ENCODE measurements at regions not wholly inside any gene's neighbourhood (a gene's known extent, or its start where the extent isn't known, plus 50 kb on each side); places are given as distances from the start of the nearest gene placed in this dataset.

DNA sequence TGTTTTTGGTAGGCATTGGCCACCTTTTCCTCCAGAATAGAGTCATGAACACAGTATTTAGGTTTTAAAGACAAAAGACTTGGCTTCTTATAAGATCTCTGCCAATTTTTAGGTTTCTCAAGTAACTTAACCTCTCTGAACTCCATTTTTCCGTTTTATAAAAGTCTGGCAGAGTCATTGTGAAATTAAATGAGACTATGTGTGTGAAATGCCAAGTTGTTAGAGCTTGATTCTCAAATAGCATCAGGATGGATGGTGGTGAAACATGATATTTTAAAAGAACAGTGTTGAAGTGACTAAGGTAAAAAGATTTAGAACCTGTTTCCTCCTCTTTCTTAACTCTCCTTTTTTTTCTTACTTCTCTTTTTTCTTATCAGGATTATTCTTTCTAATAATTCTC, 617.7 kb upstream of the SLITRK1 start:
- Histone ChIP-seq H3K4me3 (ENCODE audit: low read depth, low read length, poor library complexity, severe bottlenecking) (no peak overlapping the region), H3K27ac (ENCODE audit: low read depth, low read length, poor library complexity, severe bottlenecking) (no peak overlapping the region), H3K36me3 (ENCODE audit: insufficient read depth, low read length, poor library complexity, severe bottlenecking) (no peaks in the 10 kb centered on the region), H3K9me3 (ENCODE audit: low read depth, low read length, poor library complexity, severe bottlenecking) (no peaks in the 10 kb centered on the region), H3K27me3 (replicated peaks; ENCODE audit: insufficient read depth, low read depth, low read length, poor library complexity) (no peaks in the 10 kb centered on the region), H3K4me1 (ENCODE audit: insufficient read depth, low read length, poor library complexity, severe bottlenecking) (no peaks in the 10 kb centered on the region)
- intact Hi-C loops (cut with micrococcal nuclease; ENCODE audit: unreplicated experiment), result no loop called here
- ChIA-PET POLR2A (ENCODE audit: low non-redundant PET) (no interaction called here), CTCF (no interaction called here)
- no peak for DNase-seq (ENCODE audit: low spot score)
- TF ChIP-seq EZH2 (IDR thresholded peaks at IDR 0.05; ENCODE audit: borderline replicate concordance, low read depth, low read length, poor library complexity, severe bottlenecking), result no peak
- TF ChIP-seq, protein P1, sequence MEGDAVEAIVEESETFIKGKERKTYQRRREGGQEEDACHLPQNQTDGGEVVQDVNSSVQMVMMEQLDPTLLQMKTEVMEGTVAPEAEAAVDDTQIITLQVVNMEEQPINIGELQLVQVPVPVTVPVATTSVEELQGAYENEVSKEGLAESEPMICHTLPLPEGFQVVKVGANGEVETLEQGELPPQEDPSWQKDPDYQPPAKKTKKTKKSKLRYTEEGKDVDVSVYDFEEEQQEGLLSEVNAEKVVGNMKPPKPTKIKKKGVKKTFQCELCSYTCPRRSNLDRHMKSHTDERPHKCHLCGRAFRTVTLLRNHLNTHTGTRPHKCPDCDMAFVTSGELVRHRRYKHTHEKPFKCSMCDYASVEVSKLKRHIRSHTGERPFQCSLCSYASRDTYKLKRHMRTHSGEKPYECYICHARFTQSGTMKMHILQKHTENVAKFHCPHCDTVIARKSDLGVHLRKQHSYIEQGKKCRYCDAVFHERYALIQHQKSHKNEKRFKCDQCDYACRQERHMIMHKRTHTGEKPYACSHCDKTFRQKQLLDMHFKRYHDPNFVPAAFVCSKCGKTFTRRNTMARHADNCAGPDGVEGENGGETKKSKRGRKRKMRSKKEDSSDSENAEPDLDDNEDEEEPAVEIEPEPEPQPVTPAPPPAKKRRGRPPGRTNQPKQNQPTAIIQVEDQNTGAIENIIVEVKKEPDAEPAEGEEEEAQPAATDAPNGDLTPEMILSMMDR (conservative IDR thresholded peaks at IDR 0.05; ENCODE audit: low read depth, low read length), result no peak
- BruUV-seq (replicated peaks), result no TSS peak

DNA sequence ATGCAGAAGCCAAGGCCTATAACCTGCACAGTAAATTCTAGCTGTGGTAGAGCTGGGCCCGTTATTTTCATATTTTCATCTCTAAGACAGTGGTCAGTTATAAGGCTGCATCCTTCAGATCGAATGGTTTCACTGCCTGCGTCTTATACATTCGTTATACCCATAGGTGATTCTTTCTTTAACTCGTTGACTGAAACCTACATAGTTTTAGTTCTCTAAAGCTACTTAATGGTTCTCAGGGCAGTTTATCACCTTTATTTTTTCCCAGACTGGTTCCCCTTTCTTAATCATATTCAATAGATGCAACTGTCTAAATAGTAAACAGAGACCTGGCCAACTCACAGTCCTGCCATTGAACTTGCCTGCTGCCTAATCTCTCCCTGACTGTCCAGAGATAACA, 615.3 kb upstream of the SLITRK1 start:
- BruUV-seq (replicated peaks), result no TSS peak
- ChIA-PET POLR2A (ENCODE audit: low non-redundant PET) (interaction anchor here (0.6 kb wide), 1 partner anchor 10 kb away, joined by 3 read pairs; no protein-coding TSS in a partner anchor), CTCF (no interaction called here)
- Histone ChIP-seq H3K9me3 (ENCODE audit: low read depth, low read length, poor library complexity, severe bottlenecking) (no peaks in the 10 kb centered on the region), H3K4me1 (ENCODE audit: insufficient read depth, low read length, poor library complexity, severe bottlenecking) (no peaks in the 10 kb centered on the region), H3K4me3 (ENCODE audit: low read depth, low read length, poor library complexity, severe bottlenecking) (no peak overlapping the region), H3K27ac (ENCODE audit: low read depth, low read length, poor library complexity, severe bottlenecking) (no peak overlapping the region), H3K36me3 (ENCODE audit: insufficient read depth, low read length, poor library complexity, severe bottlenecking) (no peaks in the 10 kb centered on the region), H3K27me3 (replicated peaks; ENCODE audit: insufficient read depth, low read depth, low read length, poor library complexity) (no peaks in the 10 kb centered on the region)
- no peak for TF ChIP-seq EZH2 (IDR thresholded peaks at IDR 0.05; ENCODE audit: borderline replicate concordance, low read depth, low read length, poor library complexity, severe bottlenecking)
- intact Hi-C loops (cut with micrococcal nuclease; ENCODE audit: unreplicated experiment), result no loop called here
- no peak for DNase-seq (ENCODE audit: low spot score)

GRCh38 chr13:84491952-84492351, 609.7 kb upstream of the SLITRK1 start:
- ChIA-PET POLR2A (ENCODE audit: low non-redundant PET) (interaction anchor here (0.6 kb wide), 1 partner anchor 1220 kb away, joined by 3 read pairs; no protein-coding TSS in a partner anchor), CTCF (no interaction called here)
- Histone ChIP-seq H3K27me3 (replicated peaks; ENCODE audit: insufficient read depth, low read depth, low read length, poor library complexity) (no peaks in the 10 kb centered on the region), H3K36me3 (ENCODE audit: insufficient read depth, low read length, poor library complexity, severe bottlenecking) (no peaks in the 10 kb centered on the region), H3K4me1 (ENCODE audit: insufficient read depth, low read length, poor library complexity, severe bottlenecking) (no peaks in the 10 kb centered on the region), H3K9me3 (ENCODE audit: low read depth, low read length, poor library complexity, severe bottlenecking) (no peaks in the 10 kb centered on the region), H3K4me3 (ENCODE audit: low read depth, low read length, poor library complexity, severe bottlenecking) (no peak overlapping the region), H3K27ac (ENCODE audit: low read depth, low read length, poor library complexity, severe bottlenecking) (no peak overlapping the region)
- TF ChIP-seq EZH2 (IDR thresholded peaks at IDR 0.05; ENCODE audit: borderline replicate concordance, low read depth, low read length, poor library complexity, severe bottlenecking), result no peak
- TF ChIP-seq, protein P1 (conservative IDR thresholded peaks at IDR 0.05; ENCODE audit: low read depth, low read length), result no peak
- no peak for DNase-seq (ENCODE audit: low spot score)
- intact Hi-C loops (cut with micrococcal nuclease; ENCODE audit: unreplicated experiment), result no loop called here
- BruUV-seq (replicated peaks), result no TSS peak

DNA sequence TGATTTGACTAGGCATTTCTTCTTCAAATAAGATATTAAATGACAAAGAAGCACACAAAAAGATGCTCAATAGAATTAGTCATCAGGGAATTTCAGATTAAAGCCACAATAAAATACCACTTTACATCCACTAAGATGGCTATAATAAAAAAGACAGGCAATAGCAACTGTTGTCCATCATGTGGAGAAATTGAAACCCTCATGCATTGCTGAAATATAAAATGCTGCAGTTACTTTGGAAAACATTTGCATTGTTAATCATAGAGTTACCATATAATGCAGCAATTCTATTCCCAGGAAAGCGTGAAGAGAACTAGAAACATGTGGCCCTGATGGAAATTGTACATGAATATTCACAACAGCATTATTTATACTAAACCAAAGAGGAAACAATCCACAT, 605.5 kb upstream of the SLITRK1 start:
- Histone ChIP-seq H3K36me3 (ENCODE audit: insufficient read depth, low read length, poor library complexity, severe bottlenecking) (no peaks in the 10 kb centered on the region), H3K9me3 (ENCODE audit: low read depth, low read length, poor library complexity, severe bottlenecking) (no peaks in the 10 kb centered on the region), H3K27me3 (replicated peaks; ENCODE audit: insufficient read depth, low read depth, low read length, poor library complexity) (no peaks in the 10 kb centered on the region), H3K4me1 (ENCODE audit: insufficient read depth, low read length, poor library complexity, severe bottlenecking) (no peaks in the 10 kb centered on the region), H3K4me3 (ENCODE audit: low read depth, low read length, poor library complexity, severe bottlenecking) (no peak overlapping the region), H3K27ac (ENCODE audit: low read depth, low read length, poor library complexity, severe bottlenecking) (no peak overlapping the region)
- POLR2A ChIA-PET (ENCODE audit: low non-redundant PET), result no interaction called here
- TF ChIP-seq, protein P1 (conservative IDR thresholded peaks at IDR 0.05; ENCODE audit: low read depth, low read length), result no peak
- TF ChIP-seq EZH2 (IDR thresholded peaks at IDR 0.05; ENCODE audit: borderline replicate concordance, low read depth, low read length, poor library complexity, severe bottlenecking), result no peak
- CTCF ChIA-PET, result no interaction called here
- no peak for DNase-seq (ENCODE audit: low spot score)
- intact Hi-C loops (cut with micrococcal nuclease; ENCODE audit: unreplicated experiment), result no loop called here
- no TSS peak for BruUV-seq (replicated peaks)
